H1 (cell line): ENCODE measurements at regions not wholly inside any gene's neighbourhood (a gene's known extent, or its start where the extent isn't known, plus 50 kb on each side); places are given as distances from the start of the nearest gene placed in this dataset.

Experiments
- CTCF ChIP-seq, 3 experiments: IDR thresholded peaks; 1 replicate in 2 of 3; 2 replicates in 1 of 3; pipeline versions ENCODE4 v1.5.1 to v1.6.1; 2011; ENCODE audit warnings: low read length in 3 of 3, mild to moderate bottlenecking in 3 of 3, inconsistent platforms in 2 of 3, low read depth in 1 of 3, moderate library complexity in 1 of 3; ENCODE audit not compliant: insufficient read depth in 1 of 3; ENCODE audit errors: control extremely low read depth in 1 of 3
- EGR1 ChIP-seq: IDR thresholded peaks from 2 replicates; pipeline ENCODE4 v1.6.1; 2011; ENCODE audit warnings: low read depth, low read length, borderline replicate concordance
- POLR2A ChIP-seq, 2 experiments: IDR thresholded peaks; 1 replicate in 1 of 2; 2 replicates in 1 of 2; pipeline ENCODE4 v1.6.1; 2011; ENCODE audit warnings: low read depth in 2 of 2, low read length in 2 of 2, mild to moderate bottlenecking in 2 of 2; ENCODE audit errors: control extremely low read depth in 1 of 2
- POLR2AphosphoS5 ChIP-seq: IDR thresholded peaks from 2 replicates; pipeline ENCODE4 v1.6.1; 2011; ENCODE audit warnings: low read depth, low read length
- SUZ12 ChIP-seq: fragments of 200-600 bp; sonication (generic); IDR thresholded peaks from 2 replicates; pipeline ENCODE4 v1.6.1; 2012; ENCODE audit warnings: mild to moderate bottlenecking, inconsistent platforms, low read length, moderate library complexity, mixed read lengths
- TBP ChIP-seq: IDR thresholded peaks from 2 replicates; pipeline ENCODE4 v1.6.1; 2011; ENCODE audit warnings: low read depth, low read length, improper control_type of control experiment
- USF2 ChIP-seq: IDR thresholded peaks from 2 replicates; pipeline ENCODE4 v1.6.1; 2011; ENCODE audit warnings: low read length, improper control_type of control experiment
- ZNF274 ChIP-seq: IDR thresholded peaks from 2 replicates; pipeline ENCODE4 v1.7.0; 2012; ENCODE audit warnings: low read length, borderline replicate concordance; ENCODE audit errors: extremely low read depth

GRCh38 chr20:17003170-17003870 lies 223.5 kb upstream of the PCSK2 start:
- TF ChIP-seq CTCF (IDR thresholded peaks at IDR 0.05; ENCODE audit: control extremely low read depth in 1 of 3, insufficient read depth in 1 of 3, low read depth in 1 of 3, low read length in 3 of 3) (no peak), TBP (no peak), EGR1 (no peak), POLR2A (IDR thresholded peaks at IDR 0.05; ENCODE audit: control extremely low read depth in 1 of 2, low read depth in 2 of 2, low read length in 2 of 2) (no peak), POLR2AphosphoS5 (no peak), SUZ12 (no peak), USF2 (no peak), ZNF274 (no peak)
